Right renal pelvis (tissue), 4 donors: ENCODE measurements at regions not wholly inside any gene's neighbourhood (a gene's known extent, or its start where the extent isn't known, plus 50 kb on each side); places are given as distances from the start of the nearest gene placed in this dataset.

Experiments used
- DNase-seq, 4 donors: peaks; one replicate each; pipeline ENCODE4 v3.0.0-alpha.2; 2013; ENCODE audit warnings: low read depth in 4 of 4, low spot score in 3 of 4, missing footprints in 1 of 4

DNA sequence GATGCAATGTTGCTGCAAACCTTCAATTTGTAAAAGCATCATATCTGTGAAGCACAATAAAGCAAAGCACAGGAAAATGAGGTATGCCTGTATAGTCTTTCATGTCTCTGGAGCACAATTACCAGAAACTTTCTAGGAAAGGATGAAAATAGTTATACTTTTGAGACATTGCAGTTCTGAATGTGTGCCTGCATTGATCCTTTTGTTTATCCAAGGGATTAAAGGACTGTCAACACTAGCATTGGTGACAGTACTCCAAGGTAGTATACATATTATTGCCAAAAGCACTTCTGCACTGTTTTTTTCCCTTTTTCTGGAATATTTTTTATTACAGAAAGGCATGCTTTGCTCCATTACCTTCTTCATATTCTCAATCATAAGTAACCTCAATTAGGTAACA lies 476.0 kb downstream of the GABRG1 start:
- DNase-seq: no peak

DNA sequence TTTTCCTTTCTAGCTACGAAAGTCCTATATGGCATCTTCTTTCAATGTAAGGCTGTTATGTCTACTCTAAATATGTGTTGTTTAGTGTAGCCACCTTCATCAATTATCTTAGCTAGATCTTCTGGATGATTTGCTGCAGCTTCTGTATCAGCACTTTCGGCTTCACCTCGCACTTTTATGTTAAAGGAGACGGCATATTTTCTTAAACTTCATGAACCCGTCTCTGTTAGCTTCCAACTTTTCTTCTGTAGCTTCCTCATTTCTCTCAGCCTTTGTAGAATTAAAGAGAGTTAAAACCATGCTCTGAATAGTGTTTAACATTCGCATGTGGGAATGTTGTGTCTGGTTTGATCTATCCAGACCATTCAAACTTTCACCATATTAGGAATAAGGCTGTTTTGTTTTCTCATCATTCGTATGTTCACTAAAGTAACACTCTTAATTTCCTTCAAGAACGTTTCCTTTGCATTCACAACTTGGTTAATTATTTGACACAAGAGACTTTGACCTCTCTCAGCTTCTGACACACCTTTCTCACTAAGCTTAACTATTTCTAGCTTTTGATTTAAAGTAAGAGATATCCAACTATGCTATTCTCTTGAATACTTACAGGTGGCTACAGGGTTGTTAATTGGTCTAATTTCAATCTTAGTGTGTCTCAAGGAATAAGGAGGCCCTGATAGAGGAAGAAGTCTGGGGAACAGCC lies 476.8 kb downstream of the GABRG1 start:
- DNase-seq: no peak

DNA sequence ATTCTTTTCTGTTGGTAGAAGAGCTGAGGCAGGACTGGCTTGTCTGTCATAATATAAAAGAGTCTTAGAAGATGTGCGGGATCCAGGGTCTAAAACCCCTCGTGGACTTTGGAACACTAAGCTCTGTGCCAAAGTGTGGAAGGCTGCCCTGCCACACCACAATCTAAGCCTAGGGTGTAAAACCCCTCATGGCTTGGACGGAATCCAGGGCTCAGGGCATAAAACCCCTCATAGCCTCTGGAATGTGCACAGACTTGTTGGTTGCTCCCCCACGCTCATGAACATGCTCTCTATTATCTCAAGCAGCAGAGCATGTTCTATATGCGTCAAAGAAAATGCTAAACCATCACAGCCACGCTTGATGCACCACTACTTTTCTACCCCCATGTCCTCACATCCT lies 483.6 kb downstream of the GABRG1 start:
- DNase-seq: no peak

DNA sequence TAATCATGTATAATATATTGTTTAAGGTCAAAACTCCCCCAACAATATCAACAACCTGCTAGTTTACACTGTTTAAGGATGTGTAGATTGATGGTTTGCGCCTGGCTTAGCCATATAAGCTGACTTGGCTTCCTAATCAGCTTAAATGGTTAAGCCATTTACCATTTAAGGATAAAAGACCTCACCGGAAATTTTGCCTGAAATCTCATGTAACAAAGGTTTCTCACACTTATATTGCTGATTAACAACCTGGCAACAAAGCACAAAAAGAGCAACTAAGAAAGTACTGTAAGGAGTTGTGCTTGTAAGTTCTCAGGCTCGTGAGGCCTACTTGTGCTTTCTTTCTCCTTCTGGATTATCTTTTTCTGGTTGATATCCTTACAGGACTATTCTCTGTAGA lies 485.2 kb downstream of the GABRG1 start:
- DNase-seq: no peak

DNA sequence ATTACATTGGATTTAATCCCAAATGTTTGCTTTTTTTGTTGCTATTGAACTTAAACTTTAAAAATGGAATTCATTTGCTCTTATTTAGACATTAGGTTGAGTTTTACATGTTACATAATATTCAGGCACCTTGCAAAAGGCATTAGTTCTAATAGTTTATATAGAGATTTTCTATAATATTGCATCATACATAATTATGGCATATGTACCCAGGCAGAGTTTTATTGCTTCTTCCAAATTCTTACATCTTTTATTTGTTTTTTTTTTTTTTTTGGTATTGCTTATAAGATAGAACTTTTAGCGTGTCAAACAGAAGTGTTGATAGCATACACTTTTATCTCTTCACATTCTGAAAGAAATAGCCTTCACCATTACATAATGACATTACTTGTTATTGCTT lies 487.7 kb downstream of the GABRG1 start:
- no peak for DNase-seq

DNA sequence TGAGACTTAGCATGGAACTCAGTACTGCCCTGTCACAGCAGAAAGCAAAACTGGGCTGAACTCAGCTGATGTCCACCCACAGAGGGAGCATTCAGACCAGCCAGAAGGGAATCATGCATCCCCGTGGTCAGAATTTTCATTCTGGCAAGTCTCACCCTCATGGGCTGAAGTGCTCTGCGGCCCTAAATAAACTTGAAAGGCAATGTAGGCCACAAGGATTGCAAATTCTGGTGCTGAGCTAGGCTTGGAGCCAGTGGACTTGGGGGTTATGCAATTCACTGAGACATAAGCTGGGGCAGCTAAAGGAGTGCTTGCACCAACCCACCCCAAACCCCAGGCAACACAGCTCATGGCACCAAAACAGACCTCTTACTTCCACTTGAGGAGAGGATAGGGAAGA lies 494.1 kb downstream of the GABRG1 start:
- DNase-seq: no peak

DNA sequence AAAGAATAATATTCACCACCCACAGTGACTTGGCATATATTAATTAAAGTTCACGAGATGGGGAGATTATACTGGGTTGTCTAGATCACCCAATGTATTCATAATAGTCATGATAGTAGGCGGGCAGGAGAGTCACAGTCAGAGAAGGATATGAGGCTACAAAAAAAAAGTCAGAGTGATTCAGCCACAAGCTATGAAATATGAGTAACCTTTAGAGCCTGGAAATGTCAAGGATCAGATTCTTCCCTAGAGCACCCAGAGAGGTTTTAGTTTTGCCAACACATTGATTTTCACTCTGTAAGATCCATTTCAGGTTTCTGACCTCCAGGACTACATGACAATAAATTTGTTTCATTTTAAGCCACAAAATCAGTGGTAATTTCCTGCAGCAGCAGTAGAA lies 501.9 kb downstream of the GABRG1 start:
- no peak for DNase-seq

DNA sequence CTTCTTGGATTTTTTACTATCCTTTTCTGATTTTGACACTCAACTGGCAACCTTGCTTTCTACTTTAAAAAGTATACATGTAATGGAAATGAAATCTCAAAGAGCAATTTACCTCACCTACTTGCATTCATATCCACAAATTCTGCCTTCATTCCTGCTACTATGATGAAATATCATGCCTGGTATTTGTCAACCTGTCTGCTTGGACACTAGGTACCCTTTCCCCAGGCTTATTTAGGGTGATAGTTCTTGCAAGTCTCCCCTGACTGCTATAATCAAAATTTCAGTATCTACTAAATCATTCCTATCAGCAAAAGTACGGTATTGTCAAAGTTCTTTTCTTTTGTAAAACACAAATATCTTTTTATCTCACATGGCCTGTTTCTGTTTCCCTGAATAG lies 503.0 kb downstream of the GABRG1 start:
- no peak for DNase-seq

DNA sequence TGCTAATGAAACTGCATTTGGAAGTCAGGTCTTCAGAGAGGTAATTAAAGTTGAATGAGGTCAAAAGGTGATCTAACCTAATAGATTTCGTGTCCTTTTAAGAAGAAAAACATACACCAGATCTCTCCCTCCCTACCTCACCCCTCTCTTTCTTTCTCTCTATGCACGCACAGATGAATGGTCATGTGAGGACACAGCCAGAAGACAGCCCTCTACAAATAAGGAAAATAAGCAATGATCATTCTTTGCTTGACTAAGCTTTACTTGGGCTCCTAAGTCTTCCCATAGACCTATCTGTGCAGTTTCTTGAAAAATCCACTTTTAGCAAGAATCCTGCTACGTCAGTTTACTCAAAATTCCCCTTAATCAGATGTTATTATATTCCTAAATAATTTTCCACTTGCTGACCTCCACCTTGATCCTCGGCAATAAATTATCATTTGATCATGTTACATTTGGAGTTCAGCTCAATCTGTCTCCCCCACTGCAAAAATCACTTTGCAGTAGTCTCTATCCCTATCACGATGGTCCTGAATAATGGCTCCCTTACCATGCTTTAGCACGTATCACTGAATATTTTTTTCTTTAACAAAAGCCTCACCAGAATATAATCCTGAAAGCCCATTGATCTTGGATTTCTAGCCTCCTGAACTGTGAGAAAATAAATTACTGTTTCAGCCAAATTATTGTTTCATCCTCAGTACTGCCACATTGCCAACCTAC lies 527.3 kb downstream of the GABRG1 start:
- DNase-seq: no peak

DNA sequence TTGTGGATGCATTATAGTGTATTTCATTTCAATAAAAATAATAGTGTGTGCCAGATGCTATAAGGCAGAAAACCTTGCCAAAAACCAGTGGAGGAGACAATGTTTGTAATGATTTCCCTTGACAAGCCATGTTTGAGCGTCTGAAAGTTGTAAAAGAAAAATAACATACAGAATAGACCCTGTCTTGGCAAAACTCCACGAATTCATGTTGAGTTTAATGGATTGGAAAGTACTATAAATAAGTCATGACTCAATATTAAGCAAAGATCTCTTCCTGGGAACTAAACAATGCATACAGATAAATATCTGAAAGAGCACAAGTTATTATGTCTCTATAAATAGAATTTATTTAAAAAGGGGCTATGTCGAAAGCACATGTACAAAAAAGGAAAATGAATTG lies 543.5 kb downstream of the GABRG1 start:
- DNase-seq: peak in 1 of 4 donors; percentile 4

DNA sequence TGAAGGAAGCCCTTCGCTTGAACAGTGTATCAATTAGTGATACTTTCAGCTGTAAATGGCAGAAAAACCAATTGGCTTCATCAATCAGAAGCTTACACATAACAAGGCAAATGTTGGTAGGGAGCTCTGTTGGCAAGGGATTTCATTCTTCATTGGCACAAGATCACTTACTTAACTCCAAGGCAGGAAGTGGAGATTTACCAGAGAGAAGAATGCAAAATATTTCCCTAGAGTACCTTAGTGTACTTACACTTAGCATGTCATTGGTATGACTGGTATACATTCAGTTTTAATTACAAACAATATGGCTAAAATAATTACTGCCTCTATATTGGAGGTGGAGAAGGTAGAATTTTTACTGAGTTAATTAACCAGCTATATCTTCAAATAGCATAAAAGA lies 545.0 kb downstream of the GABRG1 start:
- DNase-seq: no peak

DNA sequence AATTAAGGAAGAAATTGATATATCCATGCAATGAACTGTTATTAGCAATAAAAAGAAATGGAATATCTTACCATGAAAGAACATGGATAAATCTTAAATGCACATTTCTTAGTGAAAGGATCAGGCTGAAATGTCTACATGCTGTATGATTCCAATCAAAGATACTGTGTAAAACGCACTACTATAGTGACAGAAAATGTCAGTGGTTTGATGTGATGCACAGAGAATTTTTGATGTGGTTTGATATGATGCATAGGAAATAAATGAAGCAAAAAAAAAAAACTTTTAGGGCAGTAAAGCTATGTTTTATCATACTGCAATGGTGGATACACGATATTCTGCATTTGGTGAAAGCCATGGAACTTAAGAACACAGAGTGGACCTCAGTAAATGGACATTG lies 547.6 kb downstream of the GABRG1 start:
- DNase-seq: no peak

DNA sequence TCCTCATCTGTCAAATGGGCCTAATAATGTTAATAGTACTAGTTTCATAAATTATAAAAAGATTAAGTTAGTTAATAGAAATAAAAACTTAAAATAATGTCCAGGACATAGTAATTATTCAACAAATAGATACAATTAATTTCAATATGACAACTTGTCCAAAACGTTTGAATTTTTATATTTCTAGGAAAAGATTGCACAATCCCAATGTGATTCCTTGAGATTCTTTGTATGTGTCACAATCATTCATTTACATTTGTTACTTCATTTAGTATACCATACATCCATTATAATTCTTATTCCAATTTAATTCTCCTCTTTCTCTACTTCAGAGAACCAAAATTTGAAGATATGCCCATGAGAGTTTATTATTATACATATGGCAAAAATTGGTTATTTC lies 554.2 kb downstream of the GABRG1 start:
- no peak for DNase-seq

DNA sequence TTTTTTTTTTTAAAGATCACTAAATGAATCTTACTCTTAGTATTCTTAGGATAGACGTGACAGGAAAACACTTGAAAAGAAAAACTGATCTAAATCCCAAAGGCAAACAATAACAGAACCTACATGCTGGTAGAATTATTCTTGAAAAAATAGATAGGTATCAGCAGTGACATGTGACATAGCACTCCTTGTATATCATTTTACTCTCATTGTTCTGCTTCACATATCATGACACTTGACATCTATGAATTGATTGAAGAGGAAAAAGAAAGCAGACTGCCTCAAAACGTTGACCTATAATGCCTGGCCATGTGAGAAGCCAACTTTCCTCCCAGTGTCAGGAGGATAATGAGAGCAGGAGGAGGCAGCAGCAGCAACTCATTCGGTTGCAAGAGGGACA lies 555.2 kb downstream of the GABRG1 start:
- DNase-seq: no peak

DNA sequence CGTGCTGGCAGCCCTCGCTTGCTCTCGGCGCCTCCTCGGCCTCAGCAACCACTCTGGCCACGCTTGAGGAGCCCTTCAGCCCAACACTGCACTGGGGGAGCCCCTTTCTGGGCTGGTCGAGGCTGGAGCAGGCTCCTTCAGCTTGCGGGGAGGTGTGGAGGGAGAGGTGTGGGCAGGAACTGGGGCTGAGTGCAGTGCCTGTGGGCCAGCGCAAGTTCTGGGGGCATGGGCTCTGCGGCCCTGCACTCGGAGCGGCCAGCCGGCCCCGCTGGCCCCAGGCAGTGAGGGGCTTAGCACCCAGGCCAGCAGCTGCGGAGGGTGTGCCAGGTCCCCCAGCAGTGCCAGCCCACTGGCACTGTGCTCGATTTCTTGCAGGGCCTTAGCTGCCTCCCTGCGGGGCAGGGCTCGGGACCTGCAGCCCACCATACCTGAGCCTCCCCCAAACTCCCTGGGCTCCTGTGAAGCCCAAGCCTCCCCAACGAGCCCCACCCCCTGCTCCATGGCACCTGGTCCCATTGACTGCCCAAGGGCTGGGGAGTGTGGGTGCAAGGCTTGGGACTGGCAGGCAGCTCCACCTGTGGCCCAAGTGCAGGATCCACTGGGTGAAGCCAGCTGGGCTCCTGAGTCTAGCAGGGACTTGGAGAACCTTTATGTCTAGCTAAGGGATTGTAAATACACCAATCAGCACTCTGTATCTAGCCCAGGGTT lies 556.8 kb downstream of the GABRG1 start:
- no peak for DNase-seq

DNA sequence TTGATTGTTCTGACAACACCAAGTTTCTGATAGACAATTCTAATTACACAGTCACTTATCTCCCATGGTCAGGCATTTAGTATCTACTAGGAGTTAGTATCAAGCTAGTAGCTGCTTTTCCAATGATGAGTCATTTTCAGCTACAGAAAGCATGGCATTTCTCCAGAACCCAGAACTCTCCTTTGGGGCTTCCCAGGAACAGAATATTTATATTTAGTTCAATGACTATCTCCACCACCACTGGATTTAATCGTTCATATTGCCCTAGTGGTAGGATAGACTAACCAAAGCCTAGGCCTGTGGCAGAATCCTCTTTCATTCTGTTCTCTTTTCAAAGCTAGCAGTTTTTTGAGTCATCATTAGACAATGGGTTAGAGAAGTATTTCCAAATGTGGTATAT lies 569.4 kb downstream of the GABRG1 start:
- no peak for DNase-seq

DNA sequence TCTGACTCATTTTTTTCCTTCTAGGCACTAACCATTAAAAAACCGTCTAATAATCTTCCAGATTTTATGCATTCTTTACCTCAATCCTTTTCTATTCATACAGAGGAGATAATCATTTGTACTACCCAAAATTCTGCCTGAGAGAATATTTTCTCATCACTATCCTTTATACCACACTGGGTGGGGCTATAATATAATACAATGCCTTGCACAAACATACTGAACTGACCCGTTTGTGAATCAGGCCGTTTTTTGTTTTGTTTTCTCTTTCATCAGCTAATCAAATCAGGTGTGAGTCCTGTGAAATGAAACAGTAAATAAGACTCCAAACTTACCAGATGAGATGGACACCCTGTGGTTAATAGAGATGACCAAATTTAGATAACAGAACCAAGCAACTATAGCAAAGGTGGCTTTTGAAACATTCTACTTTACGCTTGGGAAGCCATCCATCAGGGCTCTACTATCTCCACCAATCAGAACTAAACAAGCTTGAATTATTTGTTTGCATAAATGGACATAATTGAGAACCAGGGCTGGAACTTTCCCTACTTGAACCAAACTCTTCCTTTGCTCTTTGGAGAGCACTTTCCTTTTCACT lies 573.0 kb downstream of the GABRG1 start:
- no peak for DNase-seq

DNA sequence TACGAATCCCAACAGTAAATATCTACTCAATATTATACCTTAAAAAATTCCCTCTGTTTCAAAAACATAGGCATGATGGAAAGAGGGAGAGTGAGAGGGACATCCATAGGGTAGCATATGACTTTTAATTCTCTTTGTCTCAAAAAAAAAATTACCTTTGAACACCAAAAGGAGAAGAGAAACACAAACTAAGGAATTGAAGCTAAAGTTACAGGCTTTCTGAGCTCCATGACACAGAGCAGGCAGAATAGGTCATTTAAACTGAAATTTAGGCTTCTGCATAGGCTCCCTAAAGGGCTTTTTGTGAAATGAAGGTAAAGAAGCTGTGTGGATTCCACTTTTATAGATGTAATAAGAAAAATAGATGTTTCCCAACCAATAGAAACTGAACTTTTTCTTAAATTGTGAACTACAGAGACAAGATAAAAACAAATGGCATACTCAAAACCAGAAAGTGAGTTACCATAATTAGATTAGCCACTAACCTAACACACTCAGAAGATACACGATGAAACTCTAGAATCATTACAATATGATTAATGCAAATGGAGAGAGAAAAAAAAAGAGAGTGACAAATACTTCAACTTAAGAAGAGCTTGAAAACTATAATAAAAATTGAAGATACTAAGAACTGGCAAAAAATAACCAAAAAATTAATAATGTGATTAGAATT lies 584.6 kb downstream of the GABRG1 start:
- no peak for DNase-seq

DNA sequence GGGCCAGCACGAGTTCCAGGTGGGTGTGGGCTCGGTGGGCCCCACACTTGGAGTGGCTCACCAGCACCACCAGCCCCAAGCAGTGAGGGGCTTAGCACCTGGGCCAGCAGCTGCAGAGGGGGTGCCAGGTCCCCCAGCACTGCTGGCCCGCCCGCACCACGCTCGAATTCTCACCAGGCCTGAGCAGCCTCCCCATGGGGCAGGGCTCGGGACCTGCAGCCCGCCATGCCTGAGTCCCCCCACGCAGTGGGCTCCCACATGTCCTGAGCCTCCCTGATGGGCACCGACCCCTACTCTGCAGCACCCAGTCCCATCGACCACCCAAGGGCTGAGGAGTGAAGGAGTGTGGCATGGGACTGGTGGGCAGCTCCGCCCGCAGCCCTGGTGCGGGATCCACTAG lies 593.4 kb downstream of the GABRG1 start:
- no peak for DNase-seq

DNA sequence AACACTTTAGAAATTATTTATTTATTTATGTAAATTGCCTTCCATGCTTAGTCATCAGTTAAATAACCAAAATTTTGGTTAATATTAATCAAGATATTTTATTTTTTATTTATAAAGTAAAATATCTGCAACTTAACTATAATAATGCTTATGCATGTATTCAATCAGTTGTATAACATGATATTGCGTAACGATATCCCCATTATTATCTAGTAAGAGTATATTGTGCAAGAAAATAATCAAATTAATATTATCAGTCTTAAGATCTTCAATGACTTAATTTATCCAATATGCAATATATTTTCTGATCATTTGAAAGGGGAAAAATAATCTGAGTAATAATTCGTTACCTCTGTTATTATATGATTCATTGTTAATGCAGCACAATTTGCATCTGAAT lies 596.7 kb downstream of the GABRG1 start:
- DNase-seq: no peak

DNA sequence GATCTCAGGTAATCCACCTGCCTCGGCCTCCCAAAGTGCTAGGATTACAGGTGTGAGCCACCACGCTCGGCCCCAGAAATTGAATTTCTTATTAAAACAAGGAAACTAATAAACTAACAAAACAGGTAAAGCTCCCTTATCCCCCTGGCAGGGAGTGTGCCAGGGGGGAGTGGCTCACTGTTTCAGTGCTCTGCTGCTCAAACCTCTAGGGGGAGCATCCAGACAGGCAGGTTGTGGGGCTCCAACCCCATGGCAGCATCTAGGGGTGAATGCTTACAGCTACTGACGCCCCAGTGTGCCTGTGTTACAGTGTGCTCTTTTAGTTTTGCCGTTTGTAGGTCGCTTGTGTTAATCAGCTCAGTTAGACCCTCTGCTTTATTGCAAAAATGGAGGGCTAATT lies 605.0 kb downstream of the GABRG1 start:
- no peak for DNase-seq
